ENCODE measurements at regions not wholly inside any gene's neighbourhood (a gene's known extent, or its start where the extent isn't known, plus 50 kb on each side); places are given as distances from the start of the nearest gene placed in this dataset.

DNA sequence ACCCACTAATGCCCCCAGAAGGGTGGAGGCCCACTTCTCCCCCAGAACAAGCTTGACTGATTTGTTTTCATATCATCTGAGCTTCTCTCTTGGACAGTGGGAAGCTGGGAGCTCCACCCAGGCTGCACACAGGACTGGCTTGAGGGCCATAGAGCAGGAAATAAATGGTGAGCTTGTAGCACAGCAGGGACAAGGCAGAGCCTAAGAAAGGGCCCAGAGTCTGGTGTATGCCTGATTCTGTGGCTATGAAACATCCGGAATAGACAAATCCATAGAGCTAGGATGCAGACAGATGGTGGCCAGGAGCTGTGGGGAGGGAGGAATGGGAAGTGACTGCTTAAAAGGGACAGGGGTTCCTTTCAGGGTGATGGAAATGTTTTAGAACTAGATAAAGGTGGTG lies 79.0 kb downstream of the ARL6IP4 start:
- Histone ChIP-seq H2AFZ (ENCODE audit: low read depth, low read length, severe bottlenecking) (no peak overlapping the region), H3K36me3 (ENCODE audit: low read length) (no peaks in the 10 kb centered on the region), H3K9ac (ENCODE audit: low read length) (no peak overlapping the region), H3K4me2 (ENCODE audit: low read depth, low read length, poor library complexity, severe bottlenecking) (no peak overlapping the region), H3K27ac (ENCODE audit: low read depth, low read length) (no peak overlapping the region), H3K4me3 (ENCODE audit: insufficient read depth, low read length, poor library complexity, severe bottlenecking) (no peak overlapping the region), H3F3A (ENCODE audit: insufficient read depth) (no peaks in the 10 kb centered on the region), H4K20me1 (ENCODE audit: low read depth, low read length) (no peaks in the 10 kb centered on the region), H3K27me3 (ENCODE audit: low read length) (no peaks in the 10 kb centered on the region), H3K9me2 (replicated peaks; ENCODE audit: insufficient read depth, low read length) (no peaks in the 10 kb centered on the region), H3K9me3 (ENCODE audit: insufficient read depth, low read length) (no peaks in the 10 kb centered on the region), H3K79me2 (ENCODE audit: insufficient read depth, low read length) (no peaks in the 10 kb centered on the region)
- TF ChIP-seq CTCF (IDR thresholded peaks at IDR 0.05; ENCODE audit: insufficient read depth, low read length, poor library complexity, severe bottlenecking) (no peak), EZH2phosphoT487 (conservative IDR thresholded peaks at IDR 0.05; ENCODE audit: low read length) (no peak)

GRCh38 chr12:123058980-123059379 lies 78.5 kb downstream of the ARL6IP4 start:
- Histone ChIP-seq H3K9me3 (ENCODE audit: insufficient read depth, low read length) (no peaks in the 10 kb centered on the region), H3K79me2 (ENCODE audit: insufficient read depth, low read length) (no peaks in the 10 kb centered on the region), H3K27ac (ENCODE audit: low read depth, low read length) (no peak overlapping the region), H3K9me2 (replicated peaks; ENCODE audit: insufficient read depth, low read length) (no peaks in the 10 kb centered on the region), H3F3A (ENCODE audit: insufficient read depth) (no peaks in the 10 kb centered on the region), H3K4me2 (ENCODE audit: low read depth, low read length, poor library complexity, severe bottlenecking) (no peak overlapping the region), H3K27me3 (ENCODE audit: low read length) (no peaks in the 10 kb centered on the region), H4K20me1 (ENCODE audit: low read depth, low read length) (no peaks in the 10 kb centered on the region), H3K4me3 (ENCODE audit: insufficient read depth, low read length, poor library complexity, severe bottlenecking) (no peak overlapping the region), H2AFZ (ENCODE audit: low read depth, low read length, severe bottlenecking) (no peak overlapping the region), H3K36me3 (ENCODE audit: low read length) (no peaks in the 10 kb centered on the region), H3K9ac (ENCODE audit: low read length) (no peak overlapping the region)
- TF ChIP-seq EZH2phosphoT487 (conservative IDR thresholded peaks at IDR 0.05; ENCODE audit: low read length): no peak
- no peak for TF ChIP-seq CTCF (IDR thresholded peaks at IDR 0.05; ENCODE audit: insufficient read depth, low read length, poor library complexity, severe bottlenecking)

DNA sequence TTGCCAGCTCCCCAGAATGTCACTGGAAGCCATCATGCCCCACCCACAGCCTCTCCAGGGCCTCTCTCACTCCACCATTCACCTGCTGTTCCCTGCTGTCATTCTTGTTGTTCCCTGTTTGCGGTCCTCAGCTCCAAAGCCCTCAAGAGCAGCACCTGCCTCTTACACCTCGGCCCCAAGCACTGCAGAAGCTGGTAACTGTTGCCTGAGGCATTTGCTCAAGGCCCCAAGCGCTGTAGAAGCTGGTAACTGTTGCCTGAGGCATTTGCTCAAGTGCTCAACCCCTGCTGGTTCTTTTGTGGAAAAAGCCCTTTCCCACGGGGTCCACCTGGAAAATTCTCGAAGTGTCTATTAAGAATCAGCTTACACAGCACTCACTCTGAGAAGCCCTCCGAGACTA lies 78.0 kb downstream of the ARL6IP4 start:
- Histone ChIP-seq H3K9me2 (replicated peaks; ENCODE audit: insufficient read depth, low read length) (no peaks in the 10 kb centered on the region), H3K9ac (ENCODE audit: low read length) (no peak overlapping the region), H4K20me1 (ENCODE audit: low read depth, low read length) (no peaks in the 10 kb centered on the region), H2AFZ (ENCODE audit: low read depth, low read length, severe bottlenecking) (no peak overlapping the region), H3F3A (ENCODE audit: insufficient read depth) (no peaks in the 10 kb centered on the region), H3K27me3 (ENCODE audit: low read length) (no peaks in the 10 kb centered on the region), H3K4me2 (ENCODE audit: low read depth, low read length, poor library complexity, severe bottlenecking) (no peak overlapping the region), H3K36me3 (ENCODE audit: low read length) (no peaks in the 10 kb centered on the region), H3K27ac (ENCODE audit: low read depth, low read length) (no peak overlapping the region), H3K9me3 (ENCODE audit: insufficient read depth, low read length) (no peaks in the 10 kb centered on the region), H3K4me3 (ENCODE audit: insufficient read depth, low read length, poor library complexity, severe bottlenecking) (no peak overlapping the region), H3K79me2 (ENCODE audit: insufficient read depth, low read length) (no peaks in the 10 kb centered on the region)
- TF ChIP-seq CTCF (IDR thresholded peaks at IDR 0.05; ENCODE audit: insufficient read depth, low read length, poor library complexity, severe bottlenecking) (no peak), EZH2phosphoT487 (conservative IDR thresholded peaks at IDR 0.05; ENCODE audit: low read length) (no peak)

Data from SU-DHL-6 (cell line).